ENCODE measurements at regions not wholly inside any gene's neighbourhood (a gene's known extent, or its start where the extent isn't known, plus 50 kb on each side); places are given as distances from the start of the nearest gene placed in this dataset.

GRCh38 chr14:47872588-47872987, 197.2 kb upstream of the MDGA2 start:
- in situ Hi-C loops (cut with HindIII; ENCODE audit: low sequenced_read_pairs), result no loop called here
- no peak overlapping the region for H3K4me3 ChIP-seq (ENCODE audit: low read depth, low read length)
- DNase-seq (ENCODE audit: low read depth, low spot score), result no peak
- no peak for TF ChIP-seq CTCF (IDR thresholded peaks at IDR 0.05; ENCODE audit: low read depth, low read length)

- H3K4me3 ChIP-seq (ENCODE audit: low read depth, low read length), result no peak overlapping the region
- DNase-seq (ENCODE audit: low read depth, low spot score), result no peak
- in situ Hi-C loops (cut with HindIII; ENCODE audit: low sequenced_read_pairs), result no loop called here
- TF ChIP-seq CTCF (IDR thresholded peaks at IDR 0.05; ENCODE audit: low read depth, low read length), result no peak
Observed at GRCh38 chr14:47863441-47863840, 188.0 kb upstream of the MDGA2 start.

- TF ChIP-seq CTCF (IDR thresholded peaks at IDR 0.05; ENCODE audit: low read depth, low read length), result no peak
- no peak for DNase-seq (ENCODE audit: low read depth, low spot score)
- H3K4me3 ChIP-seq (ENCODE audit: low read depth, low read length), result no peak overlapping the region
- in situ Hi-C loops (cut with HindIII; ENCODE audit: low sequenced_read_pairs), result no loop called here
Observed at GRCh38 chr14:47857646-47858045, 182.2 kb upstream of the MDGA2 start.

GRCh38 chr14:47852278-47852677, 176.9 kb upstream of the MDGA2 start:
- in situ Hi-C loops (cut with HindIII; ENCODE audit: low sequenced_read_pairs), result no loop called here
- no peak for TF ChIP-seq CTCF (IDR thresholded peaks at IDR 0.05; ENCODE audit: low read depth, low read length)
- H3K4me3 ChIP-seq (ENCODE audit: low read depth, low read length), result no peak overlapping the region
- no peak for DNase-seq (ENCODE audit: low read depth, low spot score)

GRCh38 chr14:47846008-47846407, 170.6 kb upstream of the MDGA2 start:
- no peak for TF ChIP-seq CTCF (IDR thresholded peaks at IDR 0.05; ENCODE audit: low read depth, low read length)
- H3K4me3 ChIP-seq (ENCODE audit: low read depth, low read length), result no peak overlapping the region
- no peak for DNase-seq (ENCODE audit: low read depth, low spot score)
- in situ Hi-C loops (cut with HindIII; ENCODE audit: low sequenced_read_pairs), result no loop called here

- no peak for DNase-seq (ENCODE audit: low read depth, low spot score)
- in situ Hi-C loops (cut with HindIII; ENCODE audit: low sequenced_read_pairs), result no loop called here
- no peak for TF ChIP-seq CTCF (IDR thresholded peaks at IDR 0.05; ENCODE audit: low read depth, low read length)
- no peak overlapping the region for H3K4me3 ChIP-seq (ENCODE audit: low read depth, low read length)
Observed at GRCh38 chr14:47843236-47843635, 167.8 kb upstream of the MDGA2 start.

GRCh38 chr14:47833011-47833410, 157.6 kb upstream of the MDGA2 start:
- in situ Hi-C loops (cut with HindIII; ENCODE audit: low sequenced_read_pairs), result no loop called here

More at GRCh38 chr14:47833011-47833410, 157.6 kb upstream of the MDGA2 start:
- TF ChIP-seq CTCF (IDR thresholded peaks at IDR 0.05; ENCODE audit: low read depth, low read length), result no peak
- no peak for DNase-seq (ENCODE audit: low read depth, low spot score)
- no peak overlapping the region for H3K4me3 ChIP-seq (ENCODE audit: low read depth, low read length)
